Cerebellar cortex (tissue), 1 donor: ENCODE measurements at regions not wholly inside any gene's neighbourhood (a gene's known extent, or its start where the extent isn't known, plus 50 kb on each side); places are given as distances from the start of the nearest gene placed in this dataset.
"Not testable (repeated sequence)": the region's sequence is repeated elsewhere in the genome, so short reads cannot be mapped to it uniquely, and the experiment has no call there.

Experiments used
- DNase-seq: peaks from one replicate; pipeline ENCODE4 v3.0.0-alpha.2; 2015; ENCODE audit warnings: low spot score

GRCh38 chr2:52539026-52539970, 1228.3 kb upstream of the CHAC2 start:
- no peak for DNase-seq

- DNase-seq: no peak
Observed at GRCh38 chr2:52537588-52537987, 1230.0 kb upstream of the CHAC2 start.

GRCh38 chr2:52536929-52537460, 1230.6 kb upstream of the CHAC2 start:
- no peak for DNase-seq

- DNase-seq: no peak
Observed at GRCh38 chr2:52532956-52533355, 1234.6 kb upstream of the CHAC2 start.

- DNase-seq: no peak
Observed at GRCh38 chr2:52526735-52527134, 1240.9 kb upstream of the CHAC2 start.

- DNase-seq: no peak
Observed at GRCh38 chr2:52520644-52521043, 1247.0 kb upstream of the CHAC2 start.

GRCh38 chr2:52518678-52519077, 1248.9 kb upstream of the CHAC2 start:
- DNase-seq: no peak

GRCh38 chr2:52512760-52513159, 1254.8 kb upstream of the CHAC2 start:
- DNase-seq: no peak

- DNase-seq: no peak
Observed at GRCh38 chr2:52510432-52510831, 1257.2 kb upstream of the CHAC2 start.

- no peak for DNase-seq
Observed at GRCh38 chr2:52502476-52502860, 1265.1 kb upstream of the CHAC2 start.

- no peak for DNase-seq
Observed at GRCh38 chr2:52501715-52502475, 1265.7 kb upstream of the CHAC2 start.

GRCh38 chr2:52500561-52500960, 1267.0 kb upstream of the CHAC2 start:
- DNase-seq: no peak

GRCh38 chr2:52498077-52498750, 1269.4 kb upstream of the CHAC2 start:
- no peak for DNase-seq

- no peak for DNase-seq
Observed at GRCh38 chr2:52495816-52496215, 1271.8 kb upstream of the CHAC2 start.

- DNase-seq: peak; percentile 8
Observed at GRCh38 chr2:52477166-52477565, 1290.4 kb upstream of the CHAC2 start.

GRCh38 chr2:52475590-52475989, 1292.0 kb upstream of the CHAC2 start:
- DNase-seq: no peak

GRCh38 chr2:52474091-52474490, 1293.5 kb upstream of the CHAC2 start:
- no peak for DNase-seq

- no peak for DNase-seq
Observed at GRCh38 chr2:52473526-52473925, 1294.1 kb upstream of the CHAC2 start.

GRCh38 chr2:52470457-52470856, 1297.1 kb upstream of the CHAC2 start:
- not testable (repeated sequence) for DNase-seq

GRCh38 chr2:52467189-52467588, 1300.4 kb upstream of the CHAC2 start:
- DNase-seq: no peak

- no peak for DNase-seq
Observed at GRCh38 chr2:52465287-52465686, 1302.3 kb upstream of the CHAC2 start.

- DNase-seq: no peak
Observed at GRCh38 chr2:52463457-52463856, 1304.1 kb upstream of the CHAC2 start.
